LNCAP (cell line): ENCODE measurements at regions not wholly inside any gene's neighbourhood (a gene's known extent, or its start where the extent isn't known, plus 50 kb on each side); places are given as distances from the start of the nearest gene placed in this dataset.

Experiments used
- CTCF ChIP-seq: fragments of 450-650 bp; IDR thresholded peaks from 2 replicates; pipeline ENCODE4 v1.5.1; 2017; ENCODE audit warnings: mild to moderate bottlenecking

GRCh38 chr13:22271903-22272302, 601.0 kb downstream of the FGF9 start:
- no peak for TF ChIP-seq CTCF

- no peak for TF ChIP-seq CTCF
These were observed 604.5 kb downstream of the FGF9 start for GRCh38 chr13:22275393-22275792.

- TF ChIP-seq CTCF = no peak
These were observed 605.7 kb downstream of the FGF9 start for GRCh38 chr13:22276616-22277015.

- TF ChIP-seq CTCF = peak; percentile 52
These were observed 607.6 kb downstream of the FGF9 start for GRCh38 chr13:22278336-22278929.

GRCh38 chr13:22285867-22286266, 615.0 kb downstream of the FGF9 start:
- TF ChIP-seq CTCF = no peak

GRCh38 chr13:22286338-22286737, 615.5 kb downstream of the FGF9 start:
- TF ChIP-seq CTCF = no peak

- no peak for TF ChIP-seq CTCF
These were observed 616.6 kb downstream of the FGF9 start for GRCh38 chr13:22287343-22287920.

GRCh38 chr13:22288496-22288895, 617.6 kb downstream of the FGF9 start:
- no peak for TF ChIP-seq CTCF
